HL-60 (cell line): ENCODE measurements at regions not wholly inside any gene's neighbourhood (a gene's known extent, or its start where the extent isn't known, plus 50 kb on each side); places are given as distances from the start of the nearest gene placed in this dataset.

Experiments used
- DNase-seq, 2 experiments: peaks; one replicate each; pipeline ENCODE4 v3.0.0-alpha.2; 2010 to 2020; ENCODE audit warnings: low read depth in 1 of 2, low spot score in 1 of 2
- H3K27ac ChIP-seq: fragments of 250-450 bp; sonication (Bioruptor Pico); replicated peaks from 2 replicates; pipeline ENCODE4 v1.5.1; 2020; ENCODE audit warnings: mild to moderate bottlenecking, moderate library complexity
- H3K27me3 ChIP-seq: fragments of 250-450 bp; sonication (Bioruptor Pico); 2 replicates; pipeline ENCODE4 v1.5.1; 2021; ENCODE audit warnings: mild to moderate bottlenecking, moderate library complexity; ENCODE audit not compliant: insufficient read depth, poor library complexity, severe bottlenecking
- H3K4me3 ChIP-seq: replicated peaks from 2 replicates; pipeline ENCODE4 v1.5.1; 2011; ENCODE audit warnings: mild to moderate bottlenecking, control low read depth, low read length; ENCODE audit not compliant: insufficient read depth
- CTCF ChIP-seq: IDR thresholded peaks from one replicate; pipeline ENCODE4 v1.5.1; 2011; ENCODE audit warnings: low read length, control low read depth, inconsistent platforms; ENCODE audit not compliant: insufficient read depth
- GABPA ChIP-seq: IDR thresholded peaks from 2 replicates; pipeline ENCODE4 v1.6.1; 2012; ENCODE audit warnings: low read depth
- POLR2AphosphoS5 ChIP-seq: IDR thresholded peaks from 2 replicates; pipeline ENCODE4 v1.6.1; 2012; ENCODE audit warnings: low read depth
- REST ChIP-seq: IDR thresholded peaks from 2 replicates; pipeline ENCODE4 v1.6.1; 2012; ENCODE audit warnings: low read depth; ENCODE audit not compliant: insufficient replicate concordance
- SPI1 ChIP-seq: IDR thresholded peaks from 2 replicates; pipeline ENCODE4 v1.6.1; 2012; ENCODE audit warnings: low read depth, mild to moderate bottlenecking, borderline replicate concordance

GRCh38 chr11:112785719-112786118 is 175.5 kb upstream of the NCAM1 start:
- TF ChIP-seq REST (no peak), POLR2AphosphoS5 (no peak), GABPA (no peak), SPI1 (no peak), CTCF (no peak)
- no peak for DNase-seq
- no peaks in the 10 kb centered on the region for H3K27me3 ChIP-seq
- H3K27ac ChIP-seq, result no peak overlapping the region
- no peak overlapping the region for H3K4me3 ChIP-seq

GRCh38 chr11:112786196-112786595 is 175.0 kb upstream of the NCAM1 start:
- no peak overlapping the region for H3K4me3 ChIP-seq
- no peaks in the 10 kb centered on the region for H3K27me3 ChIP-seq
- H3K27ac ChIP-seq, result no peak overlapping the region
- TF ChIP-seq REST (no peak), CTCF (no peak), POLR2AphosphoS5 (no peak), GABPA (no peak), SPI1 (no peak)
- DNase-seq, result no peak

GRCh38 chr11:112786886-112787530 is 174.2 kb upstream of the NCAM1 start:
- TF ChIP-seq CTCF (no peak), GABPA (no peak), POLR2AphosphoS5 (no peak), SPI1 (no peak), REST (no peak)
- no peak for DNase-seq

More at GRCh38 chr11:112786886-112787530, 174.2 kb upstream of the NCAM1 start:
- Histone ChIP-seq H3K4me3 (no peak overlapping the region), H3K27me3 (no peaks in the 10 kb centered on the region), H3K27ac (no peak overlapping the region)
